Osteocyte (in vitro differentiated cells): ENCODE measurements at regions not wholly inside any gene's neighbourhood (a gene's known extent, or its start where the extent isn't known, plus 50 kb on each side); places are given as distances from the start of the nearest gene placed in this dataset.

Experiments
- DNase-seq: peaks from one replicate; pipeline ENCODE4 v3.0.0; 2021; ENCODE audit warnings: mixed read lengths; ENCODE audit not compliant: unreplicated experiment; ENCODE audit errors: extremely low spot score
- H3K27ac Mint-ChIP-seq: one replicate; pipeline ENCODE4 v1.8.0; 2021; ENCODE audit warnings: mild to moderate bottlenecking, mixed read lengths; ENCODE audit not compliant: unreplicated experiment
- H3K27me3 Mint-ChIP-seq: one replicate; pipeline ENCODE4 v1.8.0; 2021; ENCODE audit warnings: mixed read lengths; ENCODE audit not compliant: unreplicated experiment
- H3K36me3 Mint-ChIP-seq: one replicate; pipeline ENCODE4 v1.8.0; 2021; ENCODE audit warnings: mixed read lengths; ENCODE audit not compliant: unreplicated experiment
- H3K4me1 Mint-ChIP-seq: one replicate; pipeline ENCODE4 v1.8.0; 2021; ENCODE audit warnings: mixed read lengths; ENCODE audit not compliant: unreplicated experiment
- H3K4me3 Mint-ChIP-seq: one replicate; pipeline ENCODE4 v1.8.0; 2021; ENCODE audit warnings: mild to moderate bottlenecking, moderate library complexity, mixed read lengths; ENCODE audit not compliant: unreplicated experiment
- H3K9me3 Mint-ChIP-seq: one replicate; pipeline ENCODE4 v1.8.0; 2021; ENCODE audit warnings: mixed read lengths; ENCODE audit not compliant: unreplicated experiment
- CTCF ChIP-seq: fragments of 200-600 bp; sonication (generic); IDR thresholded peaks from 2 replicates; pipeline ENCODE4 v1.5.0; 2021; ENCODE audit warnings: antibody characterized with exemption, mild to moderate bottlenecking, moderate library complexity

DNA sequence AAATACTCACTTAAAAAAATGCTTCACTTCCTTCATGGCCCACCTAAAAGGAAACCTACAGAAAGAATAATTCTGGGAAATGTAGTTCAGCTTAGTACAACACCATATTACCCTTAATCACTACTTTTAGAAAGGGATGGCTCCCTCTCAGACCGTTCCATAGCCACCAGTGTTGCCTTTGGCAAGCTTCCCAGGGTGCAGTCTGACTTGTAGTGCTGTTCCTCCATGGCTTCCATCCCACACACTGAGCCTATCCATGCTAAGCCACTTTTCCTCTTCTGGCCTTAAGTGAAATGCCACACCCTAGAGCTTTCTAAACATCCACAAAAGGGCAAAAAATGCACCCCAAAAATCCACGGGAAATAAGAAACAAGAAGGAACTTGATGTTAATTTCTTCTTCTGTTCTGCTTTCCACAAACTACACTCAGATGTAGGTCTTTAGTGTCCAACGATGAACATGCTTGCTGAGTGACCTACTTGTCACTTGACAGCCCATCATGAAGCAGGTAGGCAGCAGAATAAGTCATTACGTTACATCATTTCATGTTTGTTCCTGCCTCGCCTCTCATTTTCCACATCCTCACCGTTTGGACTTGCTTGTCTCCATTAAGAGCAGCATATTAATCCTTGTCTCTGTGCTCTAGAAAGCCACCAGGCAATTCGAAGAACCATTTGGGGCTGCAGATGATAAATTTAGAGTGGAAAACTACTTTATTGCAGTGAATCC, 391.1 kb upstream of the GRAMD2B start:
- no peak overlapping the region for H3K27ac Mint-ChIP-seq
- peaks cover 2% of the 10 kb centered on the region for H3K27me3 Mint-ChIP-seq
- peaks cover 26% of the 10 kb centered on the region for H3K9me3 Mint-ChIP-seq
- peaks cover 12% of the 10 kb centered on the region for H3K36me3 Mint-ChIP-seq
- DNase-seq, result no peak
- H3K4me3 Mint-ChIP-seq, result no peak overlapping the region
- no peak for TF ChIP-seq CTCF
- peaks cover 7% of the 10 kb centered on the region for H3K4me1 Mint-ChIP-seq

DNA sequence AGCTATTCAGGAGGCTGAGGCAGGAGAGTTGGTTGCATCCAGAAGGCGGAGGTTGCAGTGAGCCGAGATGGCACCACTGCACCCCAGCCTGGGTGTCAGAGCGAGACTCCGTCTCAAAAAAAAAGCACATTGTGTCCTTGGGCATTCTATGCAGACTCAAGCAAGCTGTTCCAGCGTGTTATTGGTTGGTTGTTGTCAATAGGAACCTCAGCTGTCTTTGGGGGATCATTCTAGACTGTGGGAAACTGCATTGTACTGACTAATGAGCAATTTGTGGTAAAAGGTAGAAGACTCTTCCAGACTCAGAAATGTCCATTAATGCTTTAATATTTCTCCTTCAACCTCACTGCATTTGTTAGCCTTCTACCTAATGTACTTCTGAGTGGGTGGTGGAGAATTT, 379.5 kb upstream of the GRAMD2B start:
- no peaks in the 10 kb centered on the region for H3K36me3 Mint-ChIP-seq
- no peak for DNase-seq
- H3K9me3 Mint-ChIP-seq, result no peaks in the 10 kb centered on the region
- H3K27ac Mint-ChIP-seq, result no peak overlapping the region
- H3K27me3 Mint-ChIP-seq, result no peaks in the 10 kb centered on the region
- no peak for TF ChIP-seq CTCF
- no peaks in the 10 kb centered on the region for H3K4me1 Mint-ChIP-seq
- H3K4me3 Mint-ChIP-seq, result no peak overlapping the region

DNA sequence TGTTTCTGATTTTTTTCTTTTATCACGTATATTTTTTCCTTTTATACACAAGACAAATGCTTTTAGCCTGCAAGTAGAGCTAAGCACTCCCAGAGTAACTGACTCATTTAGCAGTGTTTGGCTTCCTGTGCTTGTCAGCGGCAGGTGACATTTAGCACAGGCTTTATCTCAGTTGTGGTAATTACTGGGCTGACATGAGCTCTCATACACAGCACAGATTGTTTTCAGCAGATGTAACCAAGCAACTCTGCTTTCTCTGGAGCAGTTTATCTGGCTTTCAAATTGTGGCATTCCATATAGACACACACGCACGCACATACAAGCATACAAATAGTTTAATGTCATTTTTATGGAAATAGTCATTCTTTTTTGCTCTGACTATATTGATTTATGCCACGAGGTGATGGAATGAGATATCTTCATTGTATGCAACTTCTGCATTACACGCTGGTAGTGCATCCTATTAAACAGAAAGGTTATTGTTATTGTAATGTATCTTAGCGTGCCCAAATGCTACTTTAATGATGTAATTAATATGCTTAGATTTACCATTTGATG, 379.0 kb upstream of the GRAMD2B start:
- no peak overlapping the region for H3K27ac Mint-ChIP-seq

DNA sequence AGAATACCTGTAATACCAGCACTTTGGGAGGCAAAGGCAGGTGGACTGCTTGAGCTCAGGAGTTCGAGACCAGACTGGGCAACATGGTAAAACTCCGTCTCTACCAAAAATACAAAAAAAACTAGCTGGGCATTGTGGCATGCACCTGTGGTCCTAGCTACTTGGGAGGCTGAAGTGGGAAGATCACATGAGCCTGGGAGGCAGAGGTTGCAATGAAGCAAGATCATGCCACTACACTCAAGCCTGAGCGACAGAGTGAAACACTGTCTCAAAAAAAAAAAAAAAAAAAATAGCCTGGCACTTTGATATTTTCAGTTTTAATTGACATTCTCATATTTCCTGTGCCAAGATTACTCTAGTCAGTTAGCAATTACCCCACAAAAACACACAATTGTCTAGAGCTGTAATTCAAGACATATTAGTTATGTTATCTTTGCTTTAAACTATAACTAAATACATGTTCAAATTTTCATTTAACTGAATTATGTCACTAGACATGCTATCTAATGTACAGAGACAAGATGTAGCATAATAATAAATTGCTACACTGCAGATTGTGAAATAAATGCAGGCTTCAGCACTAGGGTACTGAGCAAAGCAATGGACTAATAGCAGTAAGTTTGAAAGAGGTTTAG, 378.2 kb upstream of the GRAMD2B start:
- H3K27me3 Mint-ChIP-seq, result no peaks in the 10 kb centered on the region
- H3K4me1 Mint-ChIP-seq, result no peaks in the 10 kb centered on the region
- H3K27ac Mint-ChIP-seq, result no peak overlapping the region
- H3K36me3 Mint-ChIP-seq, result no peaks in the 10 kb centered on the region
- DNase-seq, result no peak
- H3K4me3 Mint-ChIP-seq, result no peak overlapping the region
- no peaks in the 10 kb centered on the region for H3K9me3 Mint-ChIP-seq
- TF ChIP-seq CTCF, result no peak

More for the DNA sequence above, 379.0 kb upstream of the GRAMD2B start:
- Mint-ChIP-seq H3K27me3 (no peaks in the 10 kb centered on the region), H3K36me3 (no peaks in the 10 kb centered on the region), H3K9me3 (no peaks in the 10 kb centered on the region), H3K4me1 (no peaks in the 10 kb centered on the region), H3K4me3 (no peak overlapping the region)
- TF ChIP-seq CTCF, result no peak
- DNase-seq, result no peak

DNA sequence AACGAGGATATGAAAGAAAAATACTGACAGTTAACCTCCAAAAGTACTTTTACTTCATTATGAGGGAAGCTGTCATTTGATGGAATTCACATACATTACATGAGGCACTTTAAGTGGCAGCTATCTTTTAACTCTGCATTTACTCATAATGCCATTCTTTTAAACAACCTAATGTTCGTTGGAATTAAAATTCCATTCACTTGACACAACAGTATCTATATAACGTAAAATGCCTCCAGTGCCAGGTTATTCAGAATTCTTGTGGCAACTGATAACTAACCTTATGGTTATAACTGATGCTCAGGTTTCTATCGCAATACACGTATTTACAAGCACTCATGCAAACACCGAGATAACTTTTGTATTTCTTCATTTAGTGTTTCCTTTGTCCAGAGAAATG, 376.9 kb upstream of the GRAMD2B start:
- no peaks in the 10 kb centered on the region for H3K4me1 Mint-ChIP-seq

More for the DNA sequence above, 376.9 kb upstream of the GRAMD2B start:
- Mint-ChIP-seq H3K27me3 (no peaks in the 10 kb centered on the region), H3K9me3 (no peaks in the 10 kb centered on the region), H3K27ac (no peak overlapping the region), H3K4me3 (no peak overlapping the region), H3K36me3 (no peaks in the 10 kb centered on the region)
- TF ChIP-seq CTCF, result no peak
- no peak for DNase-seq
